NCI-H2029 (cell line): ENCODE measurements at regions not wholly inside any gene's neighbourhood (a gene's known extent, or its start where the extent isn't known, plus 50 kb on each side); places are given as distances from the start of the nearest gene placed in this dataset.
"Not testable (repeated sequence)": the region's sequence is repeated elsewhere in the genome, so short reads cannot be mapped to it uniquely, and the experiment has no call there.

Experiments
- DNase-seq: peaks from one replicate; lab custom pipeline; 2025; lab: John Stamatoyannopoulos, UW

DNA sequence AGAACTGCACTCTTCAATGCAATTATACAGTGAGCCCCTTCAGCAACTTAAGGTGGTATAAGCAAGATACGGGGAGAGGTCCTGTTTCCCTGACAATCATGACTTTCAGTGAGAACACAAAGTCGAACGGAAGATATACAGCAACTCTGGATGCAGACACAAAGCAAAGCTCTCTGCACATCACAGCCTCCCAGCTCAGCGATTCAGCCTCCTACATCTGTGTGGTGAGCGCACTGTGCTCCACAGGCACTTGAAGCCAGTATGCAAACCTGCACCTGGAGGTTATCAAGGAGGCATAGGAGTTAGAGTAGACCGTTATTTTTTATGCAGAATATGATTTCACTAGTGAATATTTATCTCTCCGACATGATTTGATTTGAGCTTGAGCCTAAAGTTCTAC lies 152.2 kb upstream of the OR4E1 start:
- DNase-seq: no peak

DNA sequence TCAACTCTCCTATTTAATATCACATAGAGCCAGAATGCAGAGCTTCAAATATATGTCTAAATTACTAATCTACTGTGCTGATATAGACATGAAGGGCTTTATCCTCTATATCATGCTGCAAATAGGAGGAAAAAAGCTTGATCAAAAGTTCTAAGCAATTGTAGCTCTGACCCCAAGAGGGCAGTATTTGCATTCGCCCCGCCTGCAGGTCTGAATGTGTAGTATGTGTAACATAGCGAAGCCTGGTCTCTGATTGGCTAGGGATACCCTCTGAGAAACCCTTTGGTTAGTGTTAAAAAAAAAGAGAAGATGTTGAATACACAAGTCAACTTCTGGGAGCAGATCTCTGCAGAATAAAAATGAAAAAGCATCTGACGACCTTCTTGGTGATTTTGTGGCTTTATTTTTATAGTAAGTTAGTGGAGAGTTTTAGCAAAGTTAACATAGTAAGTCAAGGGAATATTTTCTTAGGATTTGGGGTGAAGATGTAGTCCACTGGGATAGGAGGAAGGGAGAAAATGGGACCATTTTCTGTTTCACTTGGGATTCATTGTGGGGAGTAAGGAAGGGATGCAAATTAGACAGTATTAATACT lies 151.6 kb upstream of the OR4E1 start:
- DNase-seq: no peak

DNA sequence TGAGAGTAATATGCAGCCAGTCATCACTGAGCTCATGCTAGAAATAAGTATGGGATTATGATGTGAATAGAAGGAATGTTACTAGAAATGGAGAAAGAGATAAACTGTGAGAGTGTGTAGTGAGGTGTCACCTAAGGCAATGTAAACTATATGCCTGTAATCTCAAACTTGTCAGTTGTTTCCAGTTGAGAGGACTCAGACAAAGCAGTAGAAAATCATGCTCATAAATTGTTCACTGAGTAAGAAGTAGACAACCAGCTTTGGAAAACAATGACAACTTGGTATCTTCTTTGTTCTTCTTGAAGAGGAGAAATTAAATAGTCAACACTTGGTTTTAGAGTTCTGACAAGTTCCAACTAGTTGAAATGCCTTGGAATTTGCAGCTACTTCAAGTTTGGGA lies 148.5 kb upstream of the OR4E1 start:
- DNase-seq: no peak

DNA sequence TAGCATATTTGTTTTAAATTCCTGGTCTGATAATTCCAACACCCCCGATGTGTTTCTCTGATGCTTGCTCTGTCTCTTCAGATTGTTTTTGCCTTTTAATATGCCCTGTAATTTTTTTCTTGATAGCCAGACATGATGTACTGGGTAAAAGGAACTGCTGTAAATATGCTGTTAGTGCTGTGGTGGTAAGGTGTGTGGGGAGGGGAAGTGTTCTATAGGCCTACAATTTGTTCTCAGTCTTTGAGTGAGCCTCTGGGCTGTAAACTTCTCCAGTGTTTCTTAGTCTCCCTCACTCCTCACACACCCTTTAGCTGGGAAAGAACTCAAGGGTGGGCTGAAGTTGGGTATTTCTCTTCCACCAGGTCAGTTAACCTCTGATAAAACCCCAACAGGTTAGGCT lies 147.0 kb upstream of the OR4E1 start:
- DNase-seq: no peak

DNA sequence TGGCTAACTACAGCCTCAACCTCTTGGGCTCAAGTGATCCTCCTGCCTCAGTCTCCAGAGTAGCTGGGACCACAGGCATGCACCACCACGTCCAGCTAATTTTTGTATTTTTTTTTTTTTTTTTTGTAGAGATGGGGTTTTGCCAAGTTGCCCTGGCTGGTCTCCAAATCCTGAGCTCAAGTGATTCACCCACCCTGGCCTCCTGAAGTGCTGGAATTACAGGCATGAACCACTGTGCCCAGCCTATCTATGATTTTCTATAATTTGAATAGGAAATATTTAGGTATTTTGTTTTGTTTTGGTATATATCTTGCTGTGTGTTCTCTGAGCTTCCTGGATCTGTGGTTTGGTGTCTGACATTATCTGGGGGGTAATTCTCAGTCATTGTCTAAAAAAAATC lies 146.3 kb upstream of the OR4E1 start:
- not testable (repeated sequence) for DNase-seq

DNA sequence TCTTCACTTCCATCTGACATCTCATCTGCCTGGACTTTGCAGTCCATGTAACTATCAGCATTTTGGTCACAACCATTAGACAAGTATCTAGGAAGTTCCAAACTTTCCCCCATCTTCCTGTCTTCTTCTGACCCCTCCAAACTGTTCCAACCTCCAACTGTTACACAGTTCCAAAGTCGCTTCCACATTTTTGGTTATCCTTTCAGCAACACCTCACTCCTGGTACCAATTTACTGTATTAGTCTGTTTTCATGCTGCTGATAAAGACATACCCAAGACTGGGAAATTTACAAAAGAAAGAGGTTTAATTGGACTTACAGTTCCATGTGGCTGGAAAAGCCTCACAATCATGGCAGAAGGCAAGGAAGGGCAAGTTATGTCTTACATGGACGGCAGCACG lies 143.4 kb upstream of the OR4E1 start:
- not testable (repeated sequence) for DNase-seq

DNA sequence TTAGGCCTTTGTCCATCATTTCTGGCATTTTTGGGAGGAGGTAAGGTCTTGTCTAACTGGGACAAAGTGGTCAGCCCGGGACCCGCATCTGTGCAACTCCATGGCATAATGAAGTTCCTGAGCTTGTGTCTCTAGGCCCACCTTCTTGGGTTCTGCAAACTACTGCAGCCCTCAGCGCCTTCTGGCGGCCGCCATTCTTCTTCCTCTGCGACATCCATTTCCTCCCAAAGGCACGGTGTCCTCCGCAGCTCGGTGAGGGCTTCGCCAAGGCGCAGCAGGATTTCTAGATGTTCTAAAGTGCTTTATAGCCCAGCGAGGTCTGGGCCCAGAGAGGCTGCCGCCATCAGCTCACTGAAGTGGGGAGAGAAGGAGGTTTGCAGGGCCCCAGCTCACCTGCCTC lies 134.4 kb upstream of the OR4E1 start:
- DNase-seq: no peak

DNA sequence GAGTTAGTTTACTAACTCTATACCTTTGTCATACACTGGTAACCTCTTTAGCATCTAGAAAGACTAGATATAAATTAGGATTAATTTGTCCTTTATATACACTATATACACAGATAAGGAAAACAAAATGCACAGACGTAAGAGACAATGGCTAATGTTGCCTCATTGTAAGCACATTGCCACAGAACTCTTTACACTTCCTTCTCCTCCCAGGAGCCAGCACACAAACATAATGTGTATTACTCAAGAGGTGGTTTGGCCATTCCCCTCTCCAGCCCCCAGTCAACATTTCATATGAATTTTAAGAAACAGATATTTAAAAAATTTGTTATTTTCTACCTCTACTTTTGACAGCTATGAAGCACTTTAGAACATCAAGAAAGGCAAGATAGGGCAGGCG lies 131.4 kb upstream of the OR4E1 start:
- no peak for DNase-seq

DNA sequence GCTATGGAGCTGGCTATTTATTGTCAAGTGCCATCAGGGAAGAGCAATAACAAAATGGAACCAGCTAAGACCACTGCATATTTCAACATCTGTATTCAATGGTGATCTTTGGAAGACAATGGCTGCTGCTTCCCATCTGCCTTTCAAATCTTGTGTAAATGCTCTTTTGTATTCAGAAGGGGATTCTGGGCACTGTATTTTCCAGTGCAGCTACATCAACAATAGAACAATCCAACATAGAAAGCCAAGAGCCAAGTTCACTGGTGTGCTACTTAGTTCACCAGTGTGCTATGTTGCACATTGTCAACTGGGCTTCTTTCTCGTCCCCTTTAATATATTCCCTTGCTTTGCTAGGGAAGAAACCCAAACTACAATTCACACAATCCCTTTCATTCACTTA lies 128.8 kb upstream of the OR4E1 start:
- no peak for DNase-seq

DNA sequence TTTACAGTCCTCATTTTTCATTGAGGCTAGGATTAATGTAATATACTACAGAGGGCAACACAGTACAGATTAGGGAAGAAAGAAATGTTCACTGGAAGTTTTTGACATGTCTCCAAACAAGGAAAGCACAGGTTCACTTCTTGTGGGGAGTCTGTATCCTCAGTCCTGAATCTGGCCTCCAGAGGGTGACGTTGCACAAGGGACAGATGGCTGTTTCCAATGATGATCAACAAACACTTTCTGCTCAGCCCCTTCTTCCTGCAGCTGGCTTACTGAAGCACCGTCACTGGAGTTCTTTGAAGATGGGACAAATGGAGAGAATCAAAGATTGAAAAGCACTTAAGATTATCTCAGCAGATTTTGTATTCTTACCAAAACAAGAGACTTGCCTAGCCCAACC lies 123.3 kb upstream of the OR4E1 start:
- no peak for DNase-seq

DNA sequence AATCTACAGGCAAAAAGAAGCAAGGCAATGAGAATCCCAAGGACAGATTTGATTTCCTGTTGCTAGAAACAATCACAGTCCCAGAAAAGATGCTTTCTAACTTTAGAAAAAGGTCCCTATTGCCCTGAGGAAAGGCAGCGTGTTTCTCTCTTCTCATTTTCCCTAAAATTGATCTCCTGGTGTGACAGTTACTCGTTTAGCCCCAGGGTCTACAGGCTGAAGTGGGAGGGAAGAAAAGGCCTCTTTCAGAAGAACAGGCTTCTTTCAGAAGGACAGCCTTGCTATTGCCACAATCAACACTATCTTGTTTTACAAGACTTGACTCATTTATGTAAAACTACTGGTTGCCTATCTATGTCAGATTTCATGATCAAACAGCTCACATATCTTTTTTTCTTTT lies 121.8 kb upstream of the OR4E1 start:
- DNase-seq: no peak

DNA sequence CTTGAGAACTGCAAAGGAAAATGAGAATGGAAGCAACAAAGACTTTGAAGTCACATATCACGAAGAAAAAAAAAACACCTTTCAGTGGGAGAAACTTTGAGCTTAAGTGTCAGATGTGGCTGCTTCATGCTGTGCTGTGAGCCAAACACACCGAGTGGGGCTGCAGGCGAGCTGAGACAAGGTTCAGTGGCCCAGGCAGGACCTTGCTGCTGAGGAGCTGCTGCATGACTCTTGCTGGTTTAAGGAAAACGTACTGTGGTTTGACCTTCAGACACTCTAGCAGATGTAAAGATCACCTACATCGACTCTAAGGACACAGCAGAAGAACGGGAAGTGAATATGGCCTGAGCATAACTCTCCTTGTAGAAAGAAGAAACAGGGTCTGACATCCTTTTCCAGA lies 118.1 kb upstream of the OR4E1 start:
- DNase-seq: no peak

DNA sequence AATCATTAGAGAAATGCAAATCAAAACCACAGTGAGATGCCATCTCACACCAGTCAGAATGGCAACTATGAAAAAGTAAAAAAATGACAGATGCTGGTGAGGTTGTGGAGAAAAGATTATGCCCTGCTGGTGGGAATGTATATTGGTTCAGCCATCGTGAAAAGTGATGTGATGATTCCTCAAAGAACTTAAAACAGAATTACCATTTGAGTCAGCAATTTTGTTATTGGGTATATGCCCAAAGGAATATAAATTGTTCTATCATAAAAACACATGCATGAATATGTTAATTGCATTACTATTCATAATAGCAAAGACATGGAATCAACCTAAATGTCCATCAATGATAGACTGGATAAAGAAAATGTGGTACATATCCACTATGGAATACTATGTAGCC lies 115.1 kb upstream of the OR4E1 start:
- DNase-seq: not testable (repeated sequence)

DNA sequence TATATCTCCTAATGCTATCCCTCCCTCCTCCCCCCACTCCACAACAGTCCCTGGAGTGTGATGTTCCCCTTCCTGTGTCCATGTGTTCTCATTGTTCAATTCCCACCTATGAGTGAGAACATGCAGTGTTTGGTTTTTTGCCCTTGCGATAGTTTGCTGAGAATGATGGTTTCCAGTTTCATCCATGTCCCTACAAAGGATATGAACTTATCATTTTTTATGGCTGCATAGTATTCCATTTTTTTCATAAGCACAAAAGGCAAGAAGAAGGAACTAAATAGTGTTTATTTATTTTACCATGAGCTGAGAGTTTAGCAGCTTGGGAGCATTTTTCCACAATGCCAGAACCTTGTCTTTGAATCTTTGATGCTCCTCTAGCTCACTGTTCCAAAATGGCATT lies 113.6 kb upstream of the OR4E1 start:
- DNase-seq: not testable (repeated sequence)

DNA sequence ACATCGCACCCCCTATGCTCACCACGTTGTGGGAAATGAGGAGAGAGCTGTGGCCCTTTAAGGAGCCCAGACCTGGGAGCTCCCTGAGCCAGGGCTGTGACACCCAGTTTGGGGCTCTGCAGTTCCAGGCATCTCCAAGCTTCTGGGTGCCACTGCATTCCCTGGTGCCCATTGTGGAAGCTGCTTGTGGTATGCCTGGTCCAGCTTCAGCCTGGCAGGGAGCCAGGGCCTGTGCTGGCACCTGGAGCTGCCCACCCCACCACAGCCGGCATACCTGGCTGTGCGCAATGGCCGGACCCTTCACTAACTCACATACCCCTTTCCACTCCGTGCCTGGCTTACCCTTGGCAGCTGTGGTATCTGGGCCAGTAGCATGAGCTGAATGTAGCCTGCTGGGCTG lies 107.9 kb upstream of the OR4E1 start:
- no peak for DNase-seq

DNA sequence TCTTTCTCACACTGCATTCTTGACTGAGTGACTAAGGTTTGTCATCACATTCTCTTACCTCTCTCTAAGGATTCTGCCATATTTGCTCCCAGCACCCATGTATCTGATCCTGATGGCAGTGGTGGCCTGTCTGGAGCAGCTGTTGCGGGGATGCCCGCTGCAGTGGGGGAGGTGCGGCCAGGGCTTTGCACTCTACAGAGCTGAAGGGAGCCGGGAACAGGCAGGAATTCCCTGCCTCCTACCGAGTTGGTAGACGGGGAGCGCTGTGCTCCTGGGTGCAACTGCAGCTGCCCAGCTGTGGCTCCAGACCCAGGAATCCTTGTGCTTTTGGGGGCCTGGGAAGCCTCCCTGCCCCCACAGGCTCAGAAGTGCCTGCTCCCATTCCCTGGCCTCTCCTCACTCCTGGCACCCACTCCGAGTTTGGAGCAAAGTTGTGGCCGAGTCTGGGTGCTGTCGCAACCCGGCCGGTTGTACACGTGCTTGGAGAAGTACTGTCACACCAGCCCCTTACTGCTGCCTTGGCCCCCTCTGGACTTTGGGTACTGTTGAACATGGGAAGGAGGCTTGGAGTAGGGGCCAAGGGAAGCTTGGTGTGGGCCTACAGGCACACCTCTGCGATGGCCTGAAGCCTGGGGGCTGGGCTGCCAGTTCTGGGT lies 106.9 kb upstream of the OR4E1 start:
- no peak for DNase-seq

DNA sequence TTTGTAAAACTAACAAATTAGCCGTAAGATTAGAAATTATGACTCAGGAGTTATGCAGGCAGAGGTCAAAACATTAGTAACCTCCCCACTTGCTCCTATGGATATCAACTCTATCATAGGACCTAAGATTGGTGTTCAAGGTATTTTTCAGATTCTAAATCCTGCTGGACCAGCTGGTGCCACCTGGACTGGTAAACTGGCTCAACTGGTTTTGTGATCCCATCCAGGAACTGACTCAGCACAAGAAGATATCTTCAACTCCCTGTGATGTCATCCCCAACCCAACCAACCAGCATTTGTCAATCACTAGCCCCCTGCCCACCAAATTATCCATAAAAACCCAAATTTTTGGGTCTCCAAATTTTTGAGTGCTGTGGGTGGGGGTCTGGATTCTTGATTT lies 98.1 kb upstream of the OR4E1 start:
- no peak for DNase-seq

DNA sequence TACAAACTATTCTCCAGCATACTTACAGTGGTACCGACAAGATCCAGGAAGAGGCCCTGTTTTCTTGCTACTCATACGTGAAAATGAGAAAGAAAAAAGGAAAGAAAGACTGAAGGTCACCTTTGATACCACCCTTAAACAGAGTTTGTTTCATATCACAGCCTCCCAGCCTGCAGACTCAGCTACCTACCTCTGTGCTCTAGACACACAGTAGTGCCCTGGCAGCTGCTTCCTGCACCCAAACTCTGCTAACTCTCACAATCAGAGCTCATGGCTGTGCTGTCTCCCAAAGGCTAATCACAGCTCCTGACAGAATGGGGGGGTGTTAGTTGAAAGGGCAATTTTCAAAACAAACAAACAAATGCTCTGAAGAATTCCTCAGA lies 95.2 kb upstream of the OR4E1 start:
- DNase-seq: no peak

DNA sequence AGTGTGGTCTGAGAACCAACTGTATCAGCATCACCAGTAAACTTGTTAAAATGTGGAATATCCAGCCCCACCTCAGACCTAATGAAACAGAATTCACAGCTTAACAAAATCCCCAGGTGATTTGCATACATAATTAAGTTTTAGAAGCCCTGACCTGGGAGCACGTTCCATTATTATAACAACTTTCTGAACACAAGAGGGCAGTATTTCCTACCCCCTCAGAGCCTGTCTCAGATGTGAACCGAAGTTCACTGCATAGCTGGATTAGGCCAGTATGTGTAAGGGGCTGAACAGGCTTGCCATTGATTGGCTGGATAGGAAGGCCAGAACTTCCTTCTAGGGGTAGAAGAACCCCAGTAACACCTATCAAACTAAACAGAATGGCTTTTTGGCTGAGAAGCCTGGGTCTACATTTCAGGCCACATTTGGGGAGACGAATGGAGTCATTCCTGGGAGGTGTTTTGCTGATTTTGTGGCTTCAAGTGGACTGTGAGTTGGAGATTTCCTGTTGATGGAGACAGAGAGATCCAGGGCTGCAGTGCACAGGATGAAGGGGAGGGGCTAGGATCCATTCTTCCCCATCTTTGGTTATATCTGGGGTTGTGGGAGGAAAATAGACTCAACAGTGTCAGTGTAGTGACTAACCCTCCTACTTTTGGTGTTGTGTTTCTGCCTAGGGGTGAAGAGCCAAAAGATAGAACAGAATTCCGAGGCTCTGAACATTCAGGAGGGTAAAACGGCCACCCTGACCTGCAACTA lies 94.7 kb upstream of the OR4E1 start:
- no peak for DNase-seq

DNA sequence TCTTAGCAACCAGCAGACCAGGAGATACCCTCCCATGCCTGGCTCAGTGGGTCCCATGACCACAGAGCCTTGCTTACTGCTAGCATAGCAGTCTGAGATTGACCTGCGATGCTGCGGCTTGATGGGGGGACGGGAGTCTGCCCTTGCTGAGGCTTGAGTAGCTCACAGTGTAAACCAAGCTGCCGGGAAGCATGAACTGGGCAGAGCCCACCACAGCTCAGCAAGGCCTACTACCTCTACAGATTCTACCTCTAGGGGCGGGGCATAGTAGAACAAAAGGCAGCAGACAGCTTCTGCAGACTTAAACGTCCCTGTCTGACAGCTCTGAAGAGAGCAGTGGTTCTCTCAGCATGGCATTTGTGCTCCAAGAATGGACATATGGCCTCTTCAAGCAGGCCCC lies 86.7 kb upstream of the OR4E1 start:
- not testable (repeated sequence) for DNase-seq

DNA sequence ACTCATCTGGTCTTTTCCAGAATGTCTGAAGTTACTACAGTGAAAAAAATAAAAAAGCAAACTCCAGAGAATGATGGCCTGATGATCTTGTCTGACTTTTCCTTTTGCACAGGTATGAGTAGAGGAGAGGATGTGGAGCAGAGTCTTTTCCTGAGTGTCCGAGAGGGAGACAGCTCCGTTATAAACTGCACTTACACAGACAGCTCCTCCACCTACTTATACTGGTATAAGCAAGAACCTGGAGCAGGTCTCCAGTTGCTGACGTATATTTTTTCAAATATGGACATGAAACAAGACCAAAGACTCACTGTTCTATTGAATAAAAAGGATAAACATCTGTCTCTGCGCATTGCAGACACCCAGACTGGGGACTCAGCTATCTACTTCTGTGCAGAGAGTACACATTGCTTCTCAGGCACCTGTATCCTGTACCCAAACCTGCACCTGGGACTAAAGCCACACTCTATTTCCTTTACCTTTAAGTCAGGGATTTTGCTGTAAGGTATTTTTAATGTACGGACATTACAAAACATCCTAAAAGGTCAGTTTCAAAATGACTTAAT lies 75.8 kb upstream of the OR4E1 start:
- DNase-seq: no peak

DNA sequence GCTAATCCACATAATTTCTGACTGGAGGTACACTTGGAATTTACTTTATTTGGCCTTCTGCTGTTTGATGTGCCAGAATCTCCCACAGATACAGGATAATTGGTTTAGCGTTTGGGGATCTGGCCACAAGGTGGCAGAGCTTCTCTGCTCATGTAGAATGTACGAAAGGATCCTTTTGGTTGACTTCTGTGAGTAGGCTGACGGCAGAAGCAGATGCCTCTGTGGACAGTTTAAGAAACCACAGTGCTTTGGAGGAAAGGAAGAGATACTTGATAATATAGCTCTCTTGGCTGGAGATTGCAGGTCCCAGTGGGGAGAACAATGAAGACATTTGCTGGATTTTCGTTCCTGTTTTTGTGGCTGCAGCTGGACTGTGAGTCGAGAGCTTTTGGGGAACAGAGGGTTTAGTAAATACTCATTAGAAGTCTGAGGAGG lies 75.3 kb upstream of the OR4E1 start:
- no peak for DNase-seq

DNA sequence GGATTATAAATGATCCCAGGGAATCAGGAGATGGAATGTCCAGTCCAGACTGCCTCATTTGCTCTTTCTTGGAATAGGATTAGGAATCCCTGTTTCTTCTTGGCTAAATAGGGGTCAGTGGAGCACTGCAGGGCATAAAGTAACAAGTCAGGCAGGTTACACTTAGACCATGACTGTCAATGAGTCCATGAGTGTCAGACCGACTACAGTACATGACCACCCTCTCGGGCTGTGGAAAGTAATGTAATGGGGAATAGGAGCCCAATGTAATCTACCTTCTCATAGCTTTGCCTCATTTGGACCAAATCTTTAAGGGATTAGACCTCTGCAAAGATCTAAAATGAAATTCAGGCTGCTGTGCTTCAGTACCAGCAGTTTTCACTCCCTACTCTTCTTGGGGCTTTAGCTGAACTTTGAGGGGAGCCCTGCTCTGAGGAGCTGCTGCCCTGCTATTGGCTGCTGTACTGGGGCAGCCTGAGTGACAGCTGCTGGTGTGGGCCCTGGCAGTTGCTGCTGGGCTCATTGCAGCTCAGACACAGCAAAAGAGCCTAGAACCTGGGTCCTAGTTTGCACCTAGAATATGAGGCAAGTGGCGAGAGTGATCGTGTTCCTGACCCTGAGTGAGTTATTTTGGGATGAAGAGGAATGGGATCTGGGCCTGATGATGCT lies 62.2 kb upstream of the OR4E1 start:
- DNase-seq: no peak
